DND-41 (cell line): ENCODE measurements at regions not wholly inside any gene's neighbourhood (a gene's known extent, or its start where the extent isn't known, plus 50 kb on each side); places are given as distances from the start of the nearest gene placed in this dataset.

Source experiments
- CTCF ChIP-seq: IDR thresholded peaks from 2 replicates; pipeline ENCODE4 v1.5.1; 2012; ENCODE audit warnings: borderline replicate concordance, low read length, moderate library complexity, mild to moderate bottlenecking; ENCODE audit not compliant: poor library complexity, severe bottlenecking; ENCODE audit errors: extremely low read depth
- EZH2 ChIP-seq: IDR thresholded peaks from 3 replicates; pipeline ENCODE4 v1.6.1; 2012; ENCODE audit warnings: borderline replicate concordance, low read depth, mild to moderate bottlenecking, moderate library complexity, low read length, inconsistent platforms; ENCODE audit not compliant: severe bottlenecking

GRCh38 chr2:36169843-36170242 is 185.7 kb upstream of the CRIM1 start:
- no peak for TF ChIP-seq CTCF
- no peak for TF ChIP-seq EZH2
